SK-N-SH (cell line): ENCODE measurements at regions not wholly inside any gene's neighbourhood (a gene's known extent, or its start where the extent isn't known, plus 50 kb on each side); places are given as distances from the start of the nearest gene placed in this dataset.
A peak's percentile ranks its signal among the peaks of the same experiment; 100 is the strongest.

Experiments used
- CTCF ChIA-PET: fragments of 300-600, 350-600 bp; formaldehyde crosslinking; extraction: SDS; loops from one replicate; lab custom pipeline; 2021; lab: Yijun Ruan, JAX
- POLR2A ChIA-PET: fragments of 350-600 bp; sonication (Branson Sonifier 250); formaldehyde crosslinking; extraction: SDS; loops from one replicate; lab custom pipeline; 2020; ENCODE audit warnings: antibody characterized with exemption, inconsistent platforms; lab: Yijun Ruan, JAX
- DNase-seq: peaks from one replicate; pipeline ENCODE4 v3.0.0; 2012
- H2AFZ ChIP-seq: fragments of 200-600 bp; sonication (generic); 2 replicates; pipeline ENCODE4 v1.8.1; 2016; ENCODE audit warnings: antibody characterized with exemption, mild to moderate bottlenecking, low read depth
- H3F3A ChIP-seq: fragments of 200-600 bp; sonication (generic); replicated peaks from 2 replicates; pipeline ENCODE3; 2016; ENCODE audit warnings: antibody characterized with exemption, mild to moderate bottlenecking; ENCODE audit not compliant: insufficient read depth
- H3K27ac ChIP-seq, 2 experiments: fragments of 200-500 bp in 1 of 2; fragments of 200-600 bp in 1 of 2; sonication (Bioruptor generic) in 1 of 2; sonication (generic), shearing (Covaris generic) in 1 of 2; 2 replicates each; pipeline versions ENCODE4 v1.5.1 to v1.6.1; 2014 to 2016; ENCODE audit warnings: low read depth in 2 of 2, inconsistent platforms in 1 of 2, low read length in 1 of 2, mild to moderate bottlenecking in 1 of 2, mixed read lengths in 1 of 2
- H3K27me3 ChIP-seq: fragments of 200-600 bp; sonication (generic), shearing (Covaris generic); 2 replicates; pipeline ENCODE4 v1.6.1; 2016; ENCODE audit warnings: mixed run types; ENCODE audit not compliant: insufficient read depth
- H3K36me3 ChIP-seq, 2 experiments: fragments of 200-500 bp in 1 of 2; fragments of 200-600 bp in 1 of 2; sonication (Bioruptor generic) in 1 of 2; sonication (generic) in 1 of 2; replicated peaks in 1 of 2; 2 replicates each; pipeline versions ENCODE3 to v1.5.1; 2014 to 2016; ENCODE audit warnings: low read length in 1 of 2, mild to moderate bottlenecking in 1 of 2; ENCODE audit not compliant: insufficient read depth in 2 of 2, control insufficient read depth in 1 of 2
- H3K4me1 ChIP-seq, 2 experiments: fragments of 200-500 bp in 1 of 2; fragments of 200-600 bp in 1 of 2; sonication (Bioruptor generic) in 1 of 2; sonication (generic), shearing (Covaris generic) in 1 of 2; 2 replicates each; pipeline versions ENCODE4 v1.5.1 to v1.6.1; 2014 to 2016; ENCODE audit warnings: low read depth in 1 of 2, low read length in 1 of 2, mixed run types in 1 of 2; ENCODE audit not compliant: insufficient read depth in 2 of 2, control insufficient read depth in 1 of 2
- H3K4me2 ChIP-seq: fragments of 200-600 bp; sonication (generic), shearing (Covaris generic); 2 replicates; pipeline ENCODE4 v1.6.1; 2017; ENCODE audit warnings: mixed run types
- H3K4me3 ChIP-seq, 2 experiments: fragments of 200-500 bp in 1 of 2; fragments of 200-600 bp in 1 of 2; sonication (Bioruptor generic) in 1 of 2; sonication (generic), shearing (Covaris generic) in 1 of 2; 2 replicates each; pipeline versions ENCODE4 v1.5.1 to v1.8.1; 2014 to 2016; ENCODE audit warnings: low read depth in 2 of 2, inconsistent platforms in 1 of 2, low read length in 1 of 2, mild to moderate bottlenecking in 1 of 2, mixed read lengths in 1 of 2, moderate library complexity in 1 of 2
- H3K79me2 ChIP-seq: fragments of 200-600 bp; sonication (generic); 2 replicates; pipeline ENCODE4 v1.8.1; 2017; ENCODE audit warnings: mild to moderate bottlenecking; ENCODE audit not compliant: insufficient read depth
- H3K9ac ChIP-seq: fragments of 200-600 bp; sonication (generic); 2 replicates; pipeline ENCODE4 v1.6.1; 2017; ENCODE audit warnings: mixed run types
- H3K9me2 ChIP-seq: fragments of 200-600 bp; sonication (generic); 2 replicates; pipeline ENCODE4 v1.6.1; 2017; ENCODE audit warnings: mixed run types
- H3K9me3 ChIP-seq: fragments of 200-600 bp; sonication (generic); 2 replicates; pipeline ENCODE4 v1.6.1; 2017; ENCODE audit warnings: mixed run types, mild to moderate bottlenecking, moderate library complexity
- H4K20me1 ChIP-seq: fragments of 200-600 bp; sonication (generic); 2 replicates; pipeline ENCODE4 v1.6.1; 2017; ENCODE audit warnings: mild to moderate bottlenecking, mixed run types; ENCODE audit not compliant: insufficient read depth
- EP300 ChIP-seq, 2 experiments: IDR thresholded peaks; 2 replicates each; pipeline versions ENCODE4 v1.4.0 to v1.6.1; 2012; ENCODE audit warnings: borderline replicate concordance in 1 of 2, low read depth in 1 of 2, low read length in 1 of 2
- EZH2phosphoT487 ChIP-seq: fragments of 200-600 bp; sonication (generic); IDR thresholded peaks from 2 replicates; pipeline ENCODE4 v1.6.1; 2017; ENCODE audit warnings: low read depth, mixed run types, mild to moderate bottlenecking, antibody characterized with exemption, moderate library complexity, borderline replicate concordance
- FOSL2 ChIP-seq: IDR thresholded peaks from 2 replicates; pipeline ENCODE4 v1.4.0; 2012; ENCODE audit warnings: low read depth, mild to moderate bottlenecking, moderate library complexity, borderline replicate concordance
- GABPA ChIP-seq: IDR thresholded peaks from 2 replicates; pipeline ENCODE4 v1.4.0; 2012; ENCODE audit warnings: low read depth, mild to moderate bottlenecking
- JUND ChIP-seq: IDR thresholded peaks from 2 replicates; pipeline ENCODE4 v1.4.0; 2012
- RCOR1 ChIP-seq: fragments of 150-350 bp; IDR thresholded peaks from 2 replicates; pipeline ENCODE4 v1.6.1; 2017; ENCODE audit warnings: antibody characterized with exemption, low read length
- REST ChIP-seq: IDR thresholded peaks from 2 replicates; pipeline ENCODE4 v1.6.1; 2012; ENCODE audit warnings: mild to moderate bottlenecking, low read depth, low read length, moderate library complexity
- SIN3A ChIP-seq: IDR thresholded peaks from 2 replicates; pipeline ENCODE4 v1.6.1; 2012; ENCODE audit warnings: low read depth, mild to moderate bottlenecking, low read length, moderate library complexity, borderline replicate concordance
- SMC3 ChIP-seq: IDR thresholded peaks from 2 replicates; pipeline ENCODE4 v1.6.1; 2012; ENCODE audit warnings: low read depth, low read length, improper control_type of control experiment
- TCF12 ChIP-seq: IDR thresholded peaks from 2 replicates; pipeline ENCODE4 v1.4.0; 2012
- TEAD4 ChIP-seq: IDR thresholded peaks from 2 replicates; pipeline ENCODE4 v1.4.0; 2012; ENCODE audit warnings: mild to moderate bottlenecking, borderline replicate concordance; ENCODE audit not compliant: insufficient read depth
- USF2 ChIP-seq: fragments of 150-350 bp; IDR thresholded peaks from 2 replicates; pipeline ENCODE4 v1.6.1; 2017; ENCODE audit warnings: antibody characterized with exemption, low read length, low read depth, borderline replicate concordance
- YY1 ChIP-seq: IDR thresholded peaks from 2 replicates; pipeline ENCODE4 v1.4.0; 2012; ENCODE audit warnings: low read depth, mild to moderate bottlenecking
- WGBS: methylation state at CpG from one replicate; pipeline ENCODE4 v1.1.6; 2017; ENCODE audit warnings: low lambda C conversion rate; 5-methylcytosine and 5-hydroxymethylcytosine counted together
- TF ChIP-seq, protein P1 (sequence below): fragments of 200-600 bp; sonication (generic); IDR thresholded peaks from 2 replicates; pipeline ENCODE4 v1.6.1; 2017; ENCODE audit warnings: antibody characterized with exemption, mild to moderate bottlenecking, moderate library complexity
- TF ChIP-seq, protein P2 (sequence below): IDR thresholded peaks from 2 replicates; pipeline ENCODE4 v1.4.0; 2012; ENCODE audit warnings: low read depth, borderline replicate concordance

DNA sequence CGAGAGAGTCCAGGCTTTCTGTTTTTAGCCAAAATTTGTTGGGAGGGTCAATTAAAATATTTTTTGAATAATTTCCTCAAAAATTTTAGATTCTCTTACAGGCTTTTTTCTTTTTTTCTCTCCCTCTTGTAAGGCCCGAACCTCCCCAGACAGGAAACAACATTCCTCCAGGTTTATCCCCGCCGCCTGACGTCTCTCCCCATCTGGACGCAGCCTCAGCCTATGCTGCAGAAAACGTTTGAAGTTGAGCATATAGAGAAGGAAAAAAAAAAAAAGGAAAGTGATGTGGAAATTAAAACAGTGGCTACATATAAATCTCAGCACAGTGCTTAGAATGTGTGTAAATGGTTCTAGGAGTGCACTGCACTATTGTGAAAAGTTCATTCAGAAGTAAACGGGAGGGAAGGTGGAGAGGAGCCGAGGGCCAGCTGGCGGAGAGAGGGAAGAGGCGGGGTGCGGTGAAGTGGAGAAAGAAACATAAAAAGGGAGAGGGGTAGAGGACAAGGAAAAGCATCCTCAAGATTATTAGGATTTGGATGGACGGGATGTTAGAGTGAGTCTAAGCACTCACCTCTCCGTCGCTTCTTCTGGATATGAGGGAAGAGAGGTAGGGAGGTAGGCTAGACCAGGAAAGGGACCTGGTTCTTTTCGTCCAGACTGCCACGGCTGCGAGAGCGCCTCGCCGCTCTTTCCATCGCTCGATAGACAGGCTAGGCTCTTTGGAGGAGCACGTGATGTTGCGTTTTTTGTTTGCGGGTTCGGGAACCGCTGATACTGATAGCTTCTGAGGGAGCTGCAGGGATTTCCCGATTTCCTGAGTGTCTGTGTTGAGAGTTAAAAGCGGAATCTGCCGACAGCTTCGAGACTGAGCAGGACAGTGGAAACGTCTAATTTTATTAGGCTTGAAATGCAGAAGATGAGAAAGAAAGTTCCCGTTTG lies 98.7 kb downstream of the TRIM27 start:
- CTCF ChIA-PET = interaction anchor here (0.8 to 1.9 kb wide), 2 partner anchors 13 to 15 kb away, joined by 4 to 10 read pairs; no protein-coding TSS in a partner anchor
- H3K27me3 ChIP-seq = peaks cover 64% of the 10 kb centered on the region
- POLR2A ChIA-PET = no interaction called here
- no peak overlapping the region for H3K9ac ChIP-seq
- H3K9me2 ChIP-seq = no peaks in the 10 kb centered on the region
- H3F3A ChIP-seq = no peaks in the 10 kb centered on the region
- no peak overlapping the region for H3K27ac ChIP-seq
- no peaks in the 10 kb centered on the region for H3K36me3 ChIP-seq
- H3K4me1 ChIP-seq = no peaks in the 10 kb centered on the region
- peak overlapping the region in 1 of 2 experiments; percentile 37; a peak in 1 of 4 replicates for H3K4me3 ChIP-seq
- no peak overlapping the region for H2AFZ ChIP-seq
- H4K20me1 ChIP-seq = no peaks in the 10 kb centered on the region
- H3K4me2 ChIP-seq = no peak overlapping the region; the same call in 1 of the 2 replicates
- WGBS = 5% methylated on average over 34 of the region's 34 CpGs
- TF ChIP-seq RCOR1 = no peak
- no peak for TF ChIP-seq JUND
- no peak for TF ChIP-seq SIN3A
- no peak for TF ChIP-seq USF2
- TF ChIP-seq, protein P1, sequence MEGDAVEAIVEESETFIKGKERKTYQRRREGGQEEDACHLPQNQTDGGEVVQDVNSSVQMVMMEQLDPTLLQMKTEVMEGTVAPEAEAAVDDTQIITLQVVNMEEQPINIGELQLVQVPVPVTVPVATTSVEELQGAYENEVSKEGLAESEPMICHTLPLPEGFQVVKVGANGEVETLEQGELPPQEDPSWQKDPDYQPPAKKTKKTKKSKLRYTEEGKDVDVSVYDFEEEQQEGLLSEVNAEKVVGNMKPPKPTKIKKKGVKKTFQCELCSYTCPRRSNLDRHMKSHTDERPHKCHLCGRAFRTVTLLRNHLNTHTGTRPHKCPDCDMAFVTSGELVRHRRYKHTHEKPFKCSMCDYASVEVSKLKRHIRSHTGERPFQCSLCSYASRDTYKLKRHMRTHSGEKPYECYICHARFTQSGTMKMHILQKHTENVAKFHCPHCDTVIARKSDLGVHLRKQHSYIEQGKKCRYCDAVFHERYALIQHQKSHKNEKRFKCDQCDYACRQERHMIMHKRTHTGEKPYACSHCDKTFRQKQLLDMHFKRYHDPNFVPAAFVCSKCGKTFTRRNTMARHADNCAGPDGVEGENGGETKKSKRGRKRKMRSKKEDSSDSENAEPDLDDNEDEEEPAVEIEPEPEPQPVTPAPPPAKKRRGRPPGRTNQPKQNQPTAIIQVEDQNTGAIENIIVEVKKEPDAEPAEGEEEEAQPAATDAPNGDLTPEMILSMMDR = no peak
- no peak for TF ChIP-seq FOSL2
- no peak for TF ChIP-seq REST
- no peak for TF ChIP-seq SMC3
- peak; percentile 71; the same call in 1 of the 2 replicates for TF ChIP-seq EZH2phosphoT487
- TF ChIP-seq TCF12 = no peak
- TF ChIP-seq, protein P2, sequence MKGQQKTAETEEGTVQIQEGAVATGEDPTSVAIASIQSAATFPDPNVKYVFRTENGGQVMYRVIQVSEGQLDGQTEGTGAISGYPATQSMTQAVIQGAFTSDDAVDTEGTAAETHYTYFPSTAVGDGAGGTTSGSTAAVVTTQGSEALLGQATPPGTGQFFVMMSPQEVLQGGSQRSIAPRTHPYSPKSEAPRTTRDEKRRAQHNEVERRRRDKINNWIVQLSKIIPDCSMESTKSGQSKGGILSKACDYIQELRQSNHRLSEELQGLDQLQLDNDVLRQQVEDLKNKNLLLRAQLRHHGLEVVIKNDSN = 0 out of 2 replicates have a peak, but pooled peaks have one; percentile 28
- TF ChIP-seq TEAD4 = no peak
- TF ChIP-seq EP300 (IDR thresholded peaks at IDR 0.05; ENCODE audit: borderline replicate concordance in 1 of 2, low read depth in 1 of 2, low read length in 1 of 2) = no peak
- no peak for TF ChIP-seq GABPA
- no peak for TF ChIP-seq YY1
- TF ChIP-seq, all 33 proteins: peak for 2
- Histone ChIP-seq H3K79me2 (no peaks in the 10 kb centered on the region), H3K9me3 (no peaks in the 10 kb centered on the region)
- DNase-seq = no peak
